ELF-1 (cell line): ENCODE measurements at regions not wholly inside any gene's neighbourhood (a gene's known extent, or its start where the extent isn't known, plus 50 kb on each side); places are given as distances from the start of the nearest gene placed in this dataset.
"Not testable (repeated sequence)": the region's sequence is repeated elsewhere in the genome, so short reads cannot be mapped to it uniquely, and the experiment has no call there.

Experiments used
- DNase-seq: peaks from one replicate; pipeline ENCODE4 v3.0.0-alpha.2; 2016; ENCODE audit warnings: low read depth, low spot score

GRCh38 chr7:28328822-28329660 is 83.3 kb upstream of the CREB5 start:
- no peak for DNase-seq

- no peak for DNase-seq
Observed at GRCh38 chr7:28329661-28330363, 82.5 kb upstream of the CREB5 start.

- no peak for DNase-seq
Observed at GRCh38 chr7:28330384-28331070, 81.8 kb upstream of the CREB5 start.

GRCh38 chr7:28332046-28332445 is 80.3 kb upstream of the CREB5 start:
- no peak for DNase-seq

GRCh38 chr7:28333548-28333947 is 78.8 kb upstream of the CREB5 start:
- not testable (repeated sequence) for DNase-seq

GRCh38 chr7:28336806-28337205 is 75.5 kb upstream of the CREB5 start:
- DNase-seq: no peak

- no peak for DNase-seq
Observed at GRCh38 chr7:28338041-28338440, 74.3 kb upstream of the CREB5 start.

- no peak for DNase-seq
Observed at GRCh38 chr7:28343462-28343861, 68.9 kb upstream of the CREB5 start.

GRCh38 chr7:28346256-28346655 is 66.1 kb upstream of the CREB5 start:
- DNase-seq: no peak

GRCh38 chr7:28346676-28347363 is 65.5 kb upstream of the CREB5 start:
- no peak for DNase-seq

- DNase-seq: no peak
Observed at GRCh38 chr7:28347475-28348318, 64.6 kb upstream of the CREB5 start.

GRCh38 chr7:28348636-28349035 is 63.7 kb upstream of the CREB5 start:
- no peak for DNase-seq

- no peak for DNase-seq
Observed at GRCh38 chr7:28349637-28350036, 62.7 kb upstream of the CREB5 start.

GRCh38 chr7:28350662-28351061 is 61.7 kb upstream of the CREB5 start:
- DNase-seq: no peak

- DNase-seq: no peak
Observed at GRCh38 chr7:28351450-28351849, 60.9 kb upstream of the CREB5 start.

- no peak for DNase-seq
Observed at GRCh38 chr7:28354601-28355402, 57.5 kb upstream of the CREB5 start.

- DNase-seq: no peak
Observed at GRCh38 chr7:28355635-28356319, 56.5 kb upstream of the CREB5 start.

- DNase-seq: no peak
Observed at GRCh38 chr7:28356619-28357018, 55.7 kb upstream of the CREB5 start.

- peak; percentile 31 for DNase-seq
Observed at GRCh38 chr7:28358423-28358868, 53.9 kb upstream of the CREB5 start.
